SW480 (cell line): ENCODE measurements at regions not wholly inside any gene's neighbourhood (a gene's known extent, or its start where the extent isn't known, plus 50 kb on each side); places are given as distances from the start of the nearest gene placed in this dataset.
A peak's percentile ranks its signal among the peaks of the same experiment; 100 is the strongest.

Source experiments
- DNase-seq: peaks from one replicate; pipeline ENCODE4 v3.0.0-alpha.2; 2016; ENCODE audit warnings: low spot score

- no peak for DNase-seq
Observed at GRCh38 chr11:11173316-11174025, 179.6 kb downstream of the CSNK2A3 start.

GRCh38 chr11:11171854-11172253, 181.2 kb downstream of the CSNK2A3 start:
- DNase-seq, result peak; percentile 46

- no peak for DNase-seq
Observed at GRCh38 chr11:11171285-11171684, 181.8 kb downstream of the CSNK2A3 start.

DNA sequence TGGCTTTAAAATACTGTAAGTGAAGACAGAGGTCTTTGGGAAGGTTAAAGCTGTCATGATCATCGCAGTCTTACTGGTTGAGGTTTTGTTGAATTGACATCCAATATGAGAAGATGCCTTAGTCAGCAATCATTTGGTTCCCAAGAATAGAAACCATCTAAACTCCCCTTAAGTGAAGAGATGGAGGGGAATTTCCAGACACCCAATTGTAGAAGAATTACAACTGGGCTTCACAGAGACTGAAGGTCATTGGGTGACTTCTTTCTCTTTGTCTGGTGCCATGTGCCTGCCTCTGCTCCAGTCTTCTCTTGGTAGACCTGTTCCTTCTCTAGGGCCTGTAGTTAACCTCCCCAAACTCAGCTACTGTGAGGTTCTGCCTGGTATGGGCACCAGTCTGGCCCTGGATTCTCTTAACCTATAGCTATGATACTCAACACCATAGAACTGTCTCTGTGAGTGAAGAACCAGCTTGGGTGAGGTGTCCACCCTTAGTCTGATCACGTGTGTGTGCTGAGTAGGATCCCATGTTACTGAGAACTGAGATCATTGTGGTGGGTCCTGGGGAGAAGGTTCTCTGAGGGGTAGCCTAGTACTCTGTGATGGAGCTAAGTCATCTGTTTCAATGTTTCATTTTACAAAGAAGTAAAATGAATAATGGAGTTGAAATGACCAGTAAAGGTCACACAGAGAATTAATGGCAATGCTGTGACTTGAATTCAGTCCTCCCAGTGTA, 182.5 kb downstream of the CSNK2A3 start:
- no peak for DNase-seq

GRCh38 chr11:11169715-11170351, 183.2 kb downstream of the CSNK2A3 start:
- DNase-seq, result no peak

DNA sequence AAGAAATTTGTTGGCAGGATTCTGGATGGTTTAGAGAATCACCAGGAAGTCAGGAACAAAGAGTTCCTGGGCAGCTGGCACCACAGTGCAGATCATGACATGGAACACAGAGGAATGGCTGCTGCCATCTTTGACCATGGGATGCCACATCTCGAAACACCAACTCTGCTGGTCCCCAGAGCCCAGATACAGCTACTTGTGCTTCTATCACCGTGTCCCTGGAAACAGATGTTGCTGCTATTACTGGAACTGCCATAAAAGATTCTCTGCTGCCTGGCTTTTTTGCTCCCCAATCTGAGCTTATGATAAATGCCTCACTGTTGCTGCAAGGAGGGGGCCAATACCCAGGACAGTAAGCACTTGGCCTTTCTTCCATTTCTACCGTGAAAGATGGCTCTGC, 185.2 kb downstream of the CSNK2A3 start:
- DNase-seq, result no peak

GRCh38 chr11:11164334-11164690, 188.7 kb downstream of the CSNK2A3 start:
- DNase-seq, result no peak

GRCh38 chr11:11163669-11164333, 189.2 kb downstream of the CSNK2A3 start:
- DNase-seq, result no peak

DNA sequence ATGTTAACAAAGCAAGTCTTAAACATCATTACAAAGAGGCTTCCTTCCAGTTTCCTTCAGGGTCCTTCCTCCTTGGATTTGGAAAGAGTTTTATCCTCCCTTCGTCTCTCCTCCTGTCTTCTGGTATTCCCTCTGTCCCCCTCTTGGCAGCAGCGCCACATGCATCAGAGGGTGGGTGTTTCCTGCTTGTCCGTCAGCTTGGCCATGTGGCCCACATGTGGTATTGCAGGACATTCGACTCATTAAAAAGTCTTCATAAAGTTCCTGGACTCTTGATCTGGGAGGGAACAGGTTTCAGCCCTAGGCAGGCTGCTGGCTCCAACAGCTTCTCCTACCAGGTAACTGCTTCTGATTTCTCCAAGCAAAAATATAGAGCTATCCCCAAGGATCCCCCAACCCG, 189.8 kb downstream of the CSNK2A3 start:
- DNase-seq, result peak; percentile 30

DNA sequence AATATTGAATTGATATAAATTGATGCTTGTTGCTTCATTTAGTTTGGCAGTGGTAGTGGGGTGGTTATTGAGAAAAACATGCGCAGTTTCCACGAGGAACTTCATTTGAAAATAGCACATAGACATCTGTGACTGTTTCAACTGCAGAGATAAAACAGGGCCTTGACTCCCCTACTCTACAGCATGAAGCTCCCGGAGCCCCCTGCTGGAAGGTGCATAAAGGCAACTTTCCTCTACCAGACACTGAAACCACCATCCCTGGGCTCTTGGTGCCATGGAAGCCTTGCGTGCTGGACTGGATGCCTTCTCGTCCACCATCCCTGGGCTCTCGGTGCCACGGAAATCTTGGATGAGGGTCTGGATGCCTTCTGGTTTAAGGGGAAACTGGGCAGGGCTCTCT, 195.9 kb downstream of the CSNK2A3 start:
- DNase-seq, result peak; percentile 40

- DNase-seq, result no peak
Observed at GRCh38 chr11:11155962-11156815, 196.9 kb downstream of the CSNK2A3 start.

DNA sequence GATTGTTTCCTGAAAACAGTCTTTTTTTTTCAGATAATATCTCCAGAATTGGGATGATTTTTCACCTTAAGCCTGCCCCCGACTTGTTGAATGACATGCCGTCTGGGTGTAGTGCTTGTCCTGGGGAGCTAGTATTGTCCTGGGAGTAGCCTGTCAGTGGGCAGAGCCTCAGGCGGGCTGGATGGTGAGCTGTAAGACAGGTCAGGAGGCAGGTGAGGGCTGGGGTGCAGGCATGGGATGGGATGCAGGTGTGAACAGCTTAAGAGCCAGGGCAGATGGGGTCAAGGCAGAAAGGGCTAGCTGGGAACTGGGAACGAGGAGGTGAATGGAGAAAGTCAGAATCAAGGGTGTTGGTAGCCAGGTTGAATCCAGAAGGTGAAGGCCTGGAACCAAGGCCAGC, 200.2 kb downstream of the CSNK2A3 start:
- no peak for DNase-seq

- DNase-seq, result no peak
Observed at GRCh38 chr11:11149671-11150459, 203.2 kb downstream of the CSNK2A3 start.

- DNase-seq, result no peak
Observed at GRCh38 chr11:11148596-11148995, 204.5 kb downstream of the CSNK2A3 start.

GRCh38 chr11:11148104-11148509, 204.9 kb downstream of the CSNK2A3 start:
- DNase-seq, result peak; percentile 9

DNA sequence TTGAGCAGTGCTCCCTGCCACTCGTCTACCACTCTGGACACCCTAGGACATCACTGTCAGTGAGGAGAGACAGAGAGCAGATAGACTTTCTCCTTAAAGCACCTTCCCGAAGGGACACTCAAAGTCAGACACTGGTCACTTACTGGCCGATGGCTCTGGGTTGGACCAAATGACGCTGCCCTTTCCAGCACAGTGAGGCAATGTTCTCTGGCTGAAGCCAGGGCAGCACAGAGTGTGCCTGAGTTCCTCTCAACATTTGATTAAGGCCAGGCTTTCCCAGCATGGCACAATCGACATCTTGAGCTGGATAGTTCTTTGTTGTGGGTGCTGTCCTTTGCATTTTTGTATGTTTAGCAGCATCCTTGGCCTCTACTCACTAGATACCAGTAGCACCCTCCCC, 206.2 kb downstream of the CSNK2A3 start:
- no peak for DNase-seq

- no peak for DNase-seq
Observed at GRCh38 chr11:11143849-11144248, 209.2 kb downstream of the CSNK2A3 start.

GRCh38 chr11:11142430-11142829, 210.6 kb downstream of the CSNK2A3 start:
- DNase-seq, result no peak

DNA sequence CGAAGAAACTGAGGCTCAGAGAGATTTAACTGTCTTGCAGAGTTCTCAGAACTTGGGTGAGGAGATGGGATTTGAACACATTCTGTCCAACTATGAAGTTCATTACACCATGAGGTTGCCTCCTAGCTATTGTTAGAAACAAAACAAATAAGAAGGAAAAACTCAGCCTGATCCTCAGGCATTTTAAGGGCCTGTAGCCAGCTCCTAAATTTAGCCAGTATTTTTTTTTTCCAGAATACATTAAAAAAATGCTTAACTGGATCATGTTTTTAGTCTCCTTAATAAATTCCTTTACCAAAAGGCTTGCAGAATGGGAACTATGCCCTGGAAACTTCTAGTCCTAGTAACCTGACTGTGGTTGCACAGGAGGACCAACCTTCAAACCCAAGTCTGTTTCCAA, 212.0 kb downstream of the CSNK2A3 start:
- DNase-seq, result no peak

DNA sequence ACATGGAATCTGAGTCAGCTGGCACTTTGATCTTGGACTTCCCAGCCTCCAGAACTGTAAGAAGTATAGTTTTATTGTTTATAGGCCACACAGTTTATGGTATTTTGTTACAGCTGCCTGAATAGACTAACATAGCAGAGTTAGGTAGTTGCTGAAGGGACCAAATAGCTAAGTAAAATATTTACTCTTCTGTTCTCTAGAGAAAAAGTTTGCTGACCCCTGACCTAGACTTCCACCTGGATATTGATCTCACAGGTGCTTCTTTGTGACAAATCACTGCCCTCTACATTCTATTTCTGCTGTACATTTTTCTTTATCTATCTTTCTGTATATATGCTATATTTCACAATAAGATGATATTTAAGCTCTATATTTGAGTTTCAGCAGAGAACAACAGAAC, 212.5 kb downstream of the CSNK2A3 start:
- no peak for DNase-seq

- DNase-seq, result no peak
Observed at GRCh38 chr11:11137339-11137738, 215.7 kb downstream of the CSNK2A3 start.
